NCI-H2029 treated with DMSO at 0.1 percent for 48 hours (cell line): ENCODE measurements at regions not wholly inside any gene's neighbourhood (a gene's known extent, or its start where the extent isn't known, plus 50 kb on each side); places are given as distances from the start of the nearest gene placed in this dataset.

Source experiments
- DNase-seq: peaks from one replicate; lab custom pipeline; 2025; lab: John Stamatoyannopoulos, UW

DNA sequence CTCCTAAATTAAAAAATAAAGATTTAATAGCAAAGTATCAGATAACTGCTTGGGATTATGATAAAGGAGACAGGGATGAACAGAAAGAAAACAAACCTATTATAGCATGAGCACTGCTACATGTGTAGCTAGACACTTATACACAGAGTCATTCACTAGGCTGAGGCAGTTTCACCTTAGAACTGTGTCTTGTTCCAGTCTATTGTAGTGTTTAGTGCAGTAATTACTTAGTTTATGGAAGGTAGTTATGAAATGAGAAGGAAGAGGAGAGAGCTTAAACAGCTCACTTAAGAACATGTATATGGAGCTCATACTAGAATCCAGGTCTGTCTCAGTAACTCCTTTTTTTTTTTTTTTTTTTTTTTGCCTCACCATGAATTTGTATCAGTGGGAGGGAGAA lies 441.4 kb downstream of the PDCD6IP start:
- no peak for DNase-seq

DNA sequence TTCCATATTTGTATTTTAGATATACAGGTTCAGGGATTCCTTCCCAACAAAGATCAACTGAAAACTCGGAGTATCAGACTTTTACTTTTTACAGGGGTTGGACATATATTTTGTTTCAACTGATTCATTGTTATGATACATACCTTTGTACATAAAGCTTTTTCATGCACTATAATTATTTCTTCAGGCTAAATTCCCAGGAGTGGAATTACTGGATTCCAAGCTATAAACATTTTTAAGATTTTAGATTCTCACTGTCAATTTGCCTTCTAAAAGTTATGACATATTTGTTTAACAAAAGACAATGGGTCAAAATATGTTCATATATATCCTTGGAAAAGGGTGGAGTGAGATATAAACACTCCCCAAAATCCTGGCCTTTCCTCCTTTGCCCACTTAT lies 449.0 kb downstream of the PDCD6IP start:
- DNase-seq, result no peak

DNA sequence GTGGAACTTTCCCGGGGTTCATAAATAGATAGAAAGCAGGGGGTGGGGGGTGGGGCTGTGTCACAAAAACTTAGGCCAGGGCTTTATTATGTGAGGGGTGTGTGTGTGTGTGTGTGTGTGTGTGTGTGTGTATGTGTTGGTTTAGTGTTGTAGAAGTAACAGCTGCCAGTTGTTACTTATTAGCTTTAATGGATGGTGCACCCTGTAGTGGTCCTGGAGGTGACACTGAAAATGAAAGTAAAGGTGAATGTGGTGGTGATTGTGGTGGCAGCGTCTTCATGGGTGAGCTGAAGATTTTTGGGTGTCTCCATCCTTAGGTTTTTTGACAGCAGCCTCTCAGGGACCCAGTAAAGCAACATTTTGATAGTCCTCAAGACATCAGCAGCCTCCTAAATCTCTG lies 449.9 kb downstream of the PDCD6IP start:
- DNase-seq, result no peak

DNA sequence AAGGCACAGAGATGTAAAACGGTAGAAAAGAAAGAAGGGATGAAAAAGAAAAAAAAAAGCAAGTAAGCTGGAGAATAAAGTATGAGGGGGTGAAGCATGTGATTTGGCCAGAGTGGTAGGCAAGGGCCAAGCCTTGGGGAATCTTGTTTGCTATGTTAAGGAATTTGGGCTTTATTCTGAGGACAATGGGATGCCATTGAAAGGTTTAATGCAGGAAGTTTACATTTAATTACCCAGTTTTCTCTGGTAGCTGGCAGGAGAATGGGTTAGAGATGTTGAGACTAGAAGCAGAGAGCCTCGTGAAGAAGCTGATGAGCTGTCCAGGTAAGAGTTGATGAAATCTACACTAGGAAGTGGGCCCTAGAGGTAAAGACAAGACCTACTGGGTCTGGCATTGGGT lies 455.9 kb downstream of the PDCD6IP start:
- no peak for DNase-seq

DNA sequence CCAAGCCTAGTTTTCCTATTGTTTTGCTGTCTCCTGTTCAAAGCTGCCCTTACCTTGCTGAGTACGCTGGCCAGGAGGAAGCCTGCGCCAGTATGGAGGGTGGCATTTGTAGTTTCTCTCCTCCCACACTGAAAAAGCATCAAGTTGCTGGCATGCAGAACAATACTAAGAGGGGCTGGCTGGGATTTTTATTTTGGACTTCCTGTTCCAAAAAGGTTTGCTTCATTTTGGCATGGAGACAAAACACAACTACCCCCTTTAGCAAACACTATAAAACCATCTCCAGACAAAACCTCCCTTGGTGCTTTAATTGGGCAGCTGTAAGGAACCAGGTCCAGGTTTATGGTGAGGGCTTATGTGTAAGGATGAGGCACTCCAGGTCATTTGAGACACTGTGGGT lies 457.6 kb downstream of the PDCD6IP start:
- DNase-seq, result peak; percentile 99

DNA sequence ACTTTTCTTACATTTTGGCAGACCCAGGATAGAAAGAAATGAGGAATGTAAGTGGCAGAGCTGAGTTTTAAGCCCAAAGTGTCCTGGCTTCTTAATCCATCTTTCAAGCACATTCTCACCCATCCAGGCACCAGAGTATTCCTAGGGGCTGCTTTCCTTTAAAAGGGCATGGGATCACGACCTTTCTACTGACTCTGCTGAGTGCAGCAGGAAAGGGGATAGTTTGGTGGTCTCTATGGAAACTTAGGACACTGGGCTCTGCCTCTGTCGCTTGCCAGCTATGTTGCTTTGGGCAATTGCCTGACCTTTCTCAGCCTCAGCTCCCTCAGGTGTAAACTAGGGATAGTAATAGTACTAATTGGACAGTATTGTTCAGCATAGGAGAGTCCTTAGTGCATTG lies 458.4 kb downstream of the PDCD6IP start:
- no peak for DNase-seq

DNA sequence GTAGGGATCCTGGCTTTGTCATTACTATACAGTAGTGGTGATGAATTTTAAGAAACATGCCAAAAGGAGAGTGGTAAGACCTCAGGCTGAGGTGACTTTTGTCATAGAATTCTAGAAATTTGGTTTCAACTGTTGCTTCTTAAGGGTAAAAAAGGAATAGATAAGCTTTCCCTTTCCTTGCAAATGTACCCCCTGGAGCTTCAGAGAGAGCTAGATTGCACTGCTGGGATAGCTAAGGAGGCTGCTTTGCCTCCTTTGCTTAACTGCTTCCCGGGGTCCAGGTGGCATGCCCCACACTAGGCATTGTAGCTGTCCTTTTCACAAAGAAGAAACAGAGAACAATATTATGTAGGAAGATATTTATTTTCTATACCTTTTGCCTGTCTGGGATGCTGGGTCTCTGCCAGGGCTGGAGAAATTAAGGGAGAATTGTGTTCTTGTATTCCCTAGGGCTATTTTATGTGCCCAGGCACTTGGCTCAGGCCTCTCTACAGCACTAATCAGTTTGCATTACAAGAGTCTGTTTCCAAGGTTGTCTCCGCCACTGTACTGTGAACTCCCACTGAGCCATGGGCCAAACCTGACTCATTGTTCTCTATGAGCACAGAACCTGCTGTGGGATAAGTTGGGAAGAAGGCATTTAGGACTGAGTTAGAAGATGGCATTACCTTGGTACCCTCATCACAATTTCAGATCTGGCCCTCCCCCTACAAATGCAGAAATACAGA lies 460.0 kb downstream of the PDCD6IP start:
- no peak for DNase-seq

DNA sequence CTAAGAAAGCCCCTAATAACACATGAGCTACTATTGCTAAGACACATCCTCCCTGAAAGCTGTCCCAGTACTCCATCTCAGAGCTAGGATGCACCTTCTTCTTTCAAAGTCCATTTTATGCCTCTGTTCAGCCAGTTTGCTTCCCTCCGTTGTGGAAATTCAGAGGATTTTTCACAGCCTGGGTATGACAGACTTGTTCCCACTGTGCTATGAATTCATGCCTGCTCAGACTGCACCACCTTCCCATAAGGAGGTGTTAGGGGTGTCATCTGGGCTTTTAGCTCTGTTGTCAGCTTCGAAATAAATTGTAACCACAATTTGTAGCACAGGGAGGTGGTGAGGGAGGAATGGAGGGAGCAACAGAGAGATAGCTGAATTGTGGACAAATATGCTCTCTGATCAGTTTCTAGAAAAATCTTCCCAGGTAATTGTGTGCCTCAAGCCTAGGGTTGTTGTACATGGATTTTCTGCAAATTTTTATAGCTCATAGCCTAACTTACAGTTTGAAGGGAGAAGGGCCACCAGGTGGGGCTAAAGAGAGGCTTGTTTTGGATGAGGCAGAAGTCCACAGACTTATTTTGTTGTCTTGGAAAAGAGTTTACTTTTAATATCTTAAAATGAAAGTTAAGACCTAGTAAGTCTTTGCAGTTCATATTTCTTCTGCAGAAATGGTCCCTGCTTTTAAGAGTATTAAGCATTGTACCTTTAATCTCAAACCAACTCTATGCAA lies 462.0 kb downstream of the PDCD6IP start:
- DNase-seq, result peak; percentile 66

DNA sequence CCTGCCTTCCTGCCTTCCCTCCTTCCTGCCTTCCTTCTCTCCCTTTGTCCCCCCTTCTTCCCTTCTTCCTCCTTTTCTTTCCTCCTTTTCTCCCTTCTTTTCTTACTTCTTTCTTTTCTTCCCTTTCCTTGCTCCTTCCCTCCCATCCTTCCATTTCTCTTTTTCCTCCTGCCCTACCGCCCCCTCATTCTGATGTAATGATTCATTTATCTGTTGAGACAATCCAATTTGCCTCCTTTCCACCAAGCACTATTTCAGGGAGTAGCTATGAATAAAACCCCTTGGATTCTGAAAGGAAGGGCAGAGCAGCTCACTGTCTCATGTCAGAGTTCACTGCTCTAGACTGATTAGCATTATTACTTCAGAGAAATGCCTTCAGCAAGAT lies 462.6 kb downstream of the PDCD6IP start:
- DNase-seq, result no peak

DNA sequence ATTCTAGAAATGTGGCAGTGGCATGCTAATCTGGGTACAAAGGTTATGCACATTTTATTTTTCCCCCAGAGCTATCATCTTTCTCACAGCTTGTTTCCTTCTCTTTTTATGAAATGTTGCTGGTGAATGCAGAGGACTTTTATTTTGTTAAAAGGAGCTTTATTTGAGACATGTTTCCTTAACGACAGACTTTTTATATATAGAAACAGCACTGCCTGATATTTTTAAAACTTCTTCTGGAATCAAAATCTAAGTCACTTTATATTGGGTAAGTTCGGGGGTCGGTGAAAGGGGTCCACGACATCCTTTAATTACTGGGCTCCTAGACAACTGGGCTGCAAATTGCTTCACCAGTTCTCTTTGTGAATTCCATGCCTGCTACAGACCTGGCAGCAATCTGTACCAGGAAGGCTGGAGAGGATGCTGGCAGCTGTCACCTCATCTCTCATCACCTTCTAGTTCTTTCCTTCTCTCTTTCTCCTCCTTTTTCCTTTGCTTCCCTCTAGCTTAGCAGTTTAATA lies 464.7 kb downstream of the PDCD6IP start:
- no peak for DNase-seq

DNA sequence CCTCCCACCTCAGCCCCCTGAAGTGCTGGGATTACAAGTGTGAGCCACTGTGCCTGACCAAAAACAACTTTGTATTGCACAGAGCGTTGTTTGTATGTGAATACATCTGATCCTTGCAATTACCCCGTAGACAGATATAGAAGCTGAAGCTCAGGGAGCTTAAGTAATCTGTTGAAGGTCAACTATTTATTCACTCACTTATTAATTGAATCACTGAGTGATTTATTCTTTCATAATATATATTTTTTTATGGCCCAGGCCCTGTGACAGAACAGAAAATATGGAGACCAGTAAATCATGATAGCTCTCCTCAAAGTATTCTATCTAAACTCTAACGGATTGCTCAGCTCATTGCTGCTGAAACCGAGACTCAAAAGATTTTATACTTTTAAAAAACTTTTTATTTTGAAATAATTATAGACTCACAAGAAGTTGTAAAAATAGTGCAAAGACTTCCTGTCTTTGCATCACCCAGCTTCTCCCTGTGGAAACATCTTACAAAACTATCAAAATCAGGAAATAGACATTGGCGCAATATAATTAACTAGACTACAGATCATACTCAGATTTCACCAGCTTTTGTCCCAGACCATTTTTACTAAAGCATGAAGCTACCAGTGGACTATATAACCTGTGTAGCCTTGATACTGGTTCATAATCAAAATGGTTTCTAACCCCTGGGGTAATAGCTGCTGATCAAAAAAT lies 466.1 kb downstream of the PDCD6IP start:
- no peak for DNase-seq

DNA sequence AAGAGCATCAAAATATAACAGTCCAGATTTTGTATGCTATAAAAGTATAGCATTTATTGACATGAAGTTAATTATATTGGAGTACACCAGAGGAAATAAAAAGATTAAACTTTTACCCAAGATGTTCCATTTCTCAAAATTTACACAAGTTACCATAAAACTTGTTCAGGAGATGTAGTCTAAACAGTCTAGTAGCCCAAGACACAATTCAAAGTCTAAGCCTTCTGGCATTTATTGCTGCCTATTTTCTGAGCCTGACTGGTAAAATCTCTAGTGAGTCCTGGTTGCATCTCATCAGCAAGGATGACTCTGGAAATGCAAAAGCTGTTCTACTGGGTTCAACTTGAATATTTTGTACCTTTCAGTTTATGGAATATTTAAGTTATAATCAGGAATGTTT lies 468.7 kb downstream of the PDCD6IP start:
- no peak for DNase-seq

DNA sequence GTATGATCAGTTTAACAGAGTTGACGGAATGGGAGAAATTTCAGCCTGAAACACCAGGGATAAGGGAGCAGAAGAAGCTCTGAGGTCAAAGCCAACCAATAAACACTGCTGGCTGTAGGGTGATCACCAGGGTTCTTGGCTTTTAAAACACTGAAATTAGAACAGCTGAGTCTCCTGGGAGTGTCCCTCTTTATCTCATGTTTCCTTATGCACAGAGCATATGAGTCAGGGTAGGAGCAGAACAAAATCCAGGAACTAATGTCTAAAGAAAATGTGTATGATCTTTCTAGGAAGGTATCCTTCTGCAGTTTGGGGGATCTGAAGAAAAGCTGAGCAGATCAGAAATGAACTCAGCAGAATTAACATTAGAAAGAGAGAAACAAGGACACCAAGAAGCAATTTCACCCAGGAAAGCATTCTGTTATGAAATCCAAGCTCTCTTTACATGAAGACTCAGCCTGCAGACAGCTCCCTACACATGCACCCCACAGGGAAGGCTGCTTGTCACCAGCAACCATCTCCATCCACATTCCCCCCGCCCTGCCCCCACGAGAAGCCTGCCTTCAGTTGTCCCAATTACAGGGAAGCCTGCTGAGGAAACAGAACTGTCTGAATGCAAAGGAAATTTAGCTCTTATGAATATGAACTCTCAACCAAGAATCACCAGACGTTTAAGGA lies 469.7 kb downstream of the PDCD6IP start:
- DNase-seq, result no peak

DNA sequence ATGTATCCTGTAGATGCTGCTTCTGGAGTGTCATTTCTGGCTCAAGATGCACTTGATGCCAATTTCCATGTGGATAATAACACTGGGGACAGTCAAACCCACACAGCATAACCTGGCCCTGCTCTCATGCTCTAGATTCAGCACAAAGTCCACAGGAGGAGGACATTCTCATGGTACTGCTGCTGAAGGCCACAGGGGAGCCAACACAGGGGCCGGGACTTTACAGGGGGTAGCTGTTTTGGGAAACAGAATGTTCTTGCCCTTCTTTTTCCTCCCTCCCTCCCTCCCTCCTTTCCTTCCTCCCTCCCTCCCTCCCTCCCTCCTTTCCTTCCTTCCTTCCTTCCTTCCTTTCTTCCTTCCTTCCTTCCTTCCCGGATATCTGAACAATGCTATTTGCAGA lies 477.4 kb downstream of the PDCD6IP start:
- DNase-seq, result no peak

DNA sequence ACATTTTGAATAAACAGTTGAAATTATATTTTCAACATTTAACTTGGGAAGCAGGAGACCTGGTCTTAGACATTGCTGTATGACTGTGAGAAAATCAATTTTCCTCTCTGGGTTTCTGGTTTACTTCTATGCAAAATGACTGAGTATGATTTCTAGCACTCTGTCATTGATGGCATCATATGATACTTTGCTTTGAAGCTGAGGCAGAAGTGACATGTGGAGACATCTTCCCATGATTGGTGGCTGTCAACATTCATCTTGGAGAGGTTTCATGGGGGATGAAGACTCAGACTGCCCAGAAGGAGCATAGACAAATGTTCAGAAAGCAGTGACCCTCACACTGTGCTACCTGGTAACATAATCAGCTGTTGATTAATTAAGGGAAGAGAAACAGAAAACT lies 477.9 kb downstream of the PDCD6IP start:
- no peak for DNase-seq

DNA sequence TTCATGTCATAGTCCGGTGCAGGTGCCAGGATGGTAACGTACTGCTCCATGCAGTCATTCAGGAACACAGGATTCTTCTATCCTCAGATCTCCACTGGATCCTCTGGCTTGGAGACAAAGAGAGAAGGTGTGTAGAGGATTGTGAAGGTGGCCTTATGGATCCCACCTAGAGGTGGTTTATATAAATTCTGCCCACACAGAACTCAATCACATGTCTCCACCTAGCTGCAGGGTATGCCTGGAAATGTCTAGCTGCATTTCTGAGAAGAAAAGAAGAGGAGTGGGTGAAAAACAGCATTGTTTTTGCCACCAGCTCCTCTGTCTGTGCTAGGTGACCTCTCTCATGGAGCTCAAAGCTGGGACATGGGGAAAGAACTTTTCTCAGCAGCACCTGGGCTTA lies 478.7 kb downstream of the PDCD6IP start:
- no peak for DNase-seq

DNA sequence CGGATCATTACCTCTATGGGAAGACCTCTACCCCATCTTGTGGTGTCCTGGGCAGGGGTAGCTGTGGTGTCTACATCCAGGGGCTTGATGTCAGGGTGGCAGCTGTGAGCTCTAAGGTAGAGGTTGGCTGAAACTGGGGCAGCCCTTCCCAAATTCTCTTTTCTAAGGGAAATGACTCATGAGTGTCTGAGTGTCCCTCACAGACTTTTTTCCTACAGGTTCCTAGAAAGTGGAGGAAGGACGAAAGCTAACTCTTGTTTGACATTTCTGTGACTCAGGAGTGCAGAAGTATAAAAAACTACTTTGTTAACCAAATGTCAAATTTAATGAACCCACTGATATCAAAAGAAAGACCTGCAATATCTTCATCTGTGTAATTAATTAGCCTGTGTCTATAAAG lies 481.5 kb downstream of the PDCD6IP start:
- no peak for DNase-seq

DNA sequence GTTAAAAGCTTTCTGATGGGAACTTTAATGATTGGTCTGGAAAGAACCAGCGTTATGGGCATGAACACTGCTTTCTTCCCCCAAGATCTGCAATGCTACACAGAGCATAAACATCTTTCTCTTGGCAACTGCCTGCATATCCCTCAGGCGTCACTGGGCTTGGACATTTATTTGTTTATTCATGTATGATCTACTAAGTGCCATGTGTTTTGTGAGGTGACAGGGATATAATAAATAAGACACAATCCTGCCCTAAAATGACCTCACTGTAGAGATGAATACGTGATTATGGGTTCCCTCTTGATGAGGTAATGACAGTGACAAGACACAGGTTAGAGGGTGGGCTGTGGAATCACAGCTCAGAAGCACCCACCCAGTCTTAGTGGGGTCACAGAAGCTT lies 485.3 kb downstream of the PDCD6IP start:
- no peak for DNase-seq

DNA sequence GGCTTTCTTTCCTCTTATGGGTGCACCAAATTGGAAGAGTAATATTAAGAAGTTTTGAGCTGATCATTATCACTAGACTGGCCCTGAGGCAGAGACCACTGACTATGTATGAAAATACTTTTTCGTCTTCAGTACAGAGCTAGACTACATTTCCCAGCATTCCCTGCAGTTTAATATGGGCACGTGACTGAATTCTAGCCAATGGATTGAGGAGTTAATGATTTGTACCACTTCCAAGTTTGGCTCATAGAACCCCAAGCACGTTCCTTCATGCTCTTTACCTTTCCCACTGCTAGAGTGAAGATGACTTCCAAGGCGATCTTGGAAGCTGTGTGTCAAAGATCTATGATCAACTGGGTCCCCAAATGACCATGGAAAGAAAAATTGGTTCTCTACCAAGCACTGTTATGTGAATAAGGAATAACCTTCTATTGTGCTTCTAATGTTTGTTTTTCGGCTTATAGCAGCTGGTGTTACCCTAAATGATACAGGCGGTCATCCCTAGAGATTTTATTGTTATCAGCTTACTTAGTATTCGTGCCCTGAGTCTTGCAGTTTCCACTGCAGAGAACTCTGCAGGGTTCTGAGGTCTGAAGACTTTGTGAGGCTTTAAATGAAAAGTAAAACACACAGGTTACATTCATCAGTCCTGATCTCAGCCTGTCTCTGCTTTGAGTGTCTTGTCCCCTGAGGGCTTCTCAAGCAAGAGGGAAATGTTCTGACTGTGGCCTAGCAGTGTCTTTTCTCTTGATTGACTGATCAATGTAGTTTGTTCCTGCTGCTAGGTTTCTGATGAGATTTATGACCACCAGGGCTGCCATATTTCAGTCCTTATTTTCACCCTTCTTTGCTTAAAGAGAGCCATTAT lies 486.8 kb downstream of the PDCD6IP start:
- DNase-seq, result no peak

DNA sequence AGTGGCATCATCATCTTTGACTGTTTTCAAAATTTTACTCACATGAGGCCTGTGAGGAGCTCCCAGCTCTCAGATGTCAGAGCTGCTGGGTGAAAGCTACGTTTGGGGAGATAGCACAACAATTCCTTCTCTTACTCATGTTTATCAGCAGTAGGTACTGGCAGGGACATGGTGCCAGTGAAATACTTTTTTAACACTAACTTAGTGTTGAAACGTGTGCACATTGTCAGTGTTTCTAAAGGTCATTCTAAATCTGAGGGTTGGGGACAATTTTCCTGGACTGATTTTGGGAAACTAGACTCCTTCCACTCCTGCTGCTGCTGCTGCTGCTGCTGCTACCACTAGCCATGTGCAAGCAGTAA lies 487.4 kb downstream of the PDCD6IP start:
- no peak for DNase-seq

DNA sequence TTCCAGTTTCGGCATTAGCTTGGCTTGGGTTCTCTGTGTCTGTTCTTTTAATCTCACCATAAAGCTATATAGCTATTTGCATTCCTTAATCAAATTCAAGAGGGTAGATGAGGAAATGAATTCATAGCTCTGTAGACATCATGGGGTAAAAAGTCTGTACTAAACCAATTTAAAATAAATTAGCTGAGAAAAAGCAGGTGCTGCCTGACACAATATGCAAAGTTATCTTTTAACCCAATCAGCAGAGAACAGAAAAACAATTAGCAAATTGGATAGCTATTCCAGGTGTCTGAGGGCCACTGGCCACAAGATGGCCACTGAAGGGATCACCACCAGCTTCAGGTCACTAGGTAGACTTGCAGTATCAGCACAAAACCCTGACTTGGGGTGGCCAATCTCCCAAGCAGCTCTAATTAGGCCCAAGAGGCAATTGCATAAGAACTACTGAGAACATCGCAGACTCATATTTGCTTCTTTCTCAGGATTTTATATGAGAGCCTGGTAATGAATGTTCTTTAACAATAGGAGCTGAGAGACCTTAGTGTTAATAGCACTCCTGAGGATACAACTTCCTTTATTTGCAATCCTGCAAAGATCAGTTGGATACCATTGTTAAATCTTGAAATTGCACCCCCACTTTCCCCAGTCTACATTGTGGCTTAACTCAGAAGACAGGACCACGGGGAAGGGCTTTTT lies 494.3 kb downstream of the PDCD6IP start:
- no peak for DNase-seq
